Endothelial cell of umbilical vein (primary cell): ENCODE measurements at regions not wholly inside any gene's neighbourhood (a gene's known extent, or its start where the extent isn't known, plus 50 kb on each side); places are given as distances from the start of the nearest gene placed in this dataset.

Experiments
- CTCF ChIP-seq, 2 donors: IDR thresholded peaks; 1 replicate in 1 of 2; 2 replicates in 1 of 2; pipeline ENCODE4 v1.5.1; 2011; ENCODE audit warnings: low read length in 2 of 2, mild to moderate bottlenecking in 2 of 2, moderate library complexity in 2 of 2, control low read depth in 1 of 2, inconsistent platforms in 1 of 2, low read depth in 1 of 2; ENCODE audit not compliant: insufficient read depth in 1 of 2; ENCODE audit errors: extremely low read depth in 1 of 2
- FOS ChIP-seq: IDR thresholded peaks from 2 replicates; pipeline ENCODE4 v1.6.1; 2011; ENCODE audit warnings: mild to moderate bottlenecking, low read length, moderate library complexity, borderline replicate concordance; ENCODE audit not compliant: insufficient read depth
- MAX ChIP-seq: IDR thresholded peaks from 2 replicates; pipeline ENCODE4 v1.6.1; 2011; ENCODE audit not compliant: insufficient read depth, insufficient read length
- MYC ChIP-seq: IDR thresholded peaks from one replicate; pipeline ENCODE4 v1.6.1; 2011; ENCODE audit warnings: mild to moderate bottlenecking, low read depth, low read length
- POLR2A ChIP-seq: IDR thresholded peaks from 2 replicates; pipeline ENCODE4 v1.6.1; 2012; ENCODE audit warnings: low read depth, mild to moderate bottlenecking, control low read depth, low read length
- POLR2AphosphoS5 ChIP-seq: IDR thresholded peaks from 2 replicates; pipeline ENCODE4 v1.6.1; 2012; ENCODE audit warnings: low read depth, mild to moderate bottlenecking, control low read depth, low read length, moderate library complexity; ENCODE audit not compliant: insufficient read depth

GRCh38 chr16:48860341-48860740 lies 250.4 kb upstream of the N4BP1 start:
- TF ChIP-seq CTCF (IDR thresholded peaks at IDR 0.05; ENCODE audit: extremely low read depth in 1 of 2, insufficient read depth in 1 of 2, low read depth in 1 of 2, low read length in 2 of 2) (no peak), POLR2A (no peak), POLR2AphosphoS5 (no peak), MYC (no peak), MAX (no peak), FOS (no peak)
